ENCODE measurements at regions not wholly inside any gene's neighbourhood (a gene's known extent, or its start where the extent isn't known, plus 50 kb on each side); places are given as distances from the start of the nearest gene placed in this dataset.
A peak's percentile ranks its signal among the peaks of the same experiment; 100 is the strongest.
"Not testable (repeated sequence)": the region's sequence is repeated elsewhere in the genome, so short reads cannot be mapped to it uniquely, and the experiment has no call there.

DNA sequence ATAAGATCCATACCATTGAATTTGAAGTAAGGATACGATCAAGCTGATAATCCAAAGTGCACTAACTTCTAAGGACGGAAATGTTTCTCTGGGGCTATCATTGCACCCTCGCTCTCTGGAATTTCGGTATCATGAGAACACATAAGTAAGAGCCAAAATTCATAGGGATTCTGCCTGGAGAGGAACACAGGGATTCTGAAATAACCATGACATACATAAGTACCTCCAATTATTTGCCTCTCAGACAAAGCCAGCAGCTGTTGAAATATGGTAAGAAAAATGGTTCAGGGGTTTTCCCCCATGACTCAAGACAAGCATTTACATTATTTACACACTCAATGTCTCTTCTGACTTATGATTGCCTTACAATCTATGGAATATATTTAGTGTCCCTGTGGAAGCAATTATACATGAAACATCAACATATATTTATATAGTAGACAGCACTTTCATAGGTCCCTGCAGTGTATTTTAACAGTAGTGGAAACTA lies 1123.6 kb upstream of the SEL1L start:
- no peak for DNase-seq (ENCODE audit: low read depth in 2 of 3, low spot score in 1 of 3)

DNA sequence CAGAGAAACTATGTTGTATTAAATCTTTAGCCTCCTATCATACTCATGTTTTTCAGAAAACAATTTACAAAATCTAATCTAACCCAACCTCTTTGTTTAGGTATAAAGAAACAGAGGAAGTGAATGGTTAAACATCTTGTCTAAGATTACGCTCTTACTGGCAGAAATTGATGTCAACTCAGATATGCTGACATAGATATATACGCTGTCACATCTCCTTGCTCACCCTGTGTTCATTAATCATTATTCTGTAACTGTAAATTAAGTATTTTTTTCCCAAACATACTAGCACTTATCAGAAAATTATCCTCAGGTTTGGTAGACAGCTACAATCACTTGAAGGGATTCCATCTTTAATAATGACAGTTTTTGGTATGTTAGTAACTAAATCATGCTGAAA lies 1127.6 kb upstream of the SEL1L start:
- no peak for DNase-seq (ENCODE audit: low read depth in 2 of 3, low spot score in 1 of 3)

DNA sequence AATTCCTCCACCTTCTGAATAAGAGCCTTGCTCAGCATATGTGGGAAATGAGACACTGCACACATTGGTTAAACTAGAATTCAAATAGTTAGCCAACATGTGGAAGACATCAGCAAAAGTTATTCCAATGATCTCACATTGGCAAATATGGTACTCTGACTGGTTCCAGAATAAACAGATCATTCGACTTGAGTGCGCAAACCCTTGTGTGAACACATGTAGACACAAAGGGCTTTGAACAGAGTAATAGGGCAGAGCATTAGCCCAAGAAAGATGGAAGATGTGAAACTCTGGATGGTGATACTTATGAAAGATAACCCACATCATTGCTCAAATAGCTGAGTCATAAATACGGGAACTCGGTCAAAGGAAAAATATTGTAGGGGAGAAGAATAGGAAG lies 1133.4 kb upstream of the SEL1L start:
- DNase-seq (ENCODE audit: low read depth in 2 of 3, low spot score in 1 of 3): no peak

DNA sequence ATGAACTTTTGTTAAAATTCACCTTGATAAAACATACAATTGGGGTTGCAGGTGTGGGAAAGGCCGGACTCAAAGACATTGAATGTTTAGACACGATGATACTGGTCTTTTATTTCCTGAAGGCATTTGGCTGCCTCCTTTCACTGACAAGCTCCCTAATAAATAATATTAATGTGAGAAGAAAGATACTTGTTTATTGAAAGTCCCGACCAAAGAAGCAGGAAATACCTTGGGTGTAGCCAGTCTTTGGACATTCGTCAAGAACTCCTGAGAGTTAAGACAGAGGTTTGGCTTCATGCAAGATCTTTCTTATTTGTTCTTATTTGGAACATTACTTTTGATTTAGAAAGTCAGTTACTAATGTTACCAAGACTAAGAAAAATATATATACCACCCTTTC lies 1133.8 kb upstream of the SEL1L start:
- no peak for DNase-seq (ENCODE audit: low read depth in 2 of 3, low spot score in 1 of 3)

DNA sequence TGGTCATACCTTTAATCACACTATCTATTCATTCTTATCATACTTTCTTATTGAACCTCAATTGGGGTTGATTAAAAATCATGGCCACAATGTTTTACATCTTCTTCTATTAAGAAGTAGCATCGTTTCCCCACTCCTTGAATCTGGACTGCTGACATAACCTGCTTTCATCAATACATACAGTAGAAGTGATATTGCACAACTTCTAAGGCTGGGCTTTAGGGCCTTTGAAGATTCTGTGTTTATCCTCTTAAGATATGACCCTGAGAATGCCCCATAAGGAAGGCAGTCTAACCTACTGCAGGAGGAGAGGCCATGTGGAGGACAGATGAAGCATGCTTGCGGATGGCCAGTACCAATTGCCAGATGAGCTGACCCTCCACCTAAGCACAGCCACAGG lies 1142.8 kb upstream of the SEL1L start:
- DNase-seq (ENCODE audit: low read depth in 2 of 3, low spot score in 1 of 3): no peak

DNA sequence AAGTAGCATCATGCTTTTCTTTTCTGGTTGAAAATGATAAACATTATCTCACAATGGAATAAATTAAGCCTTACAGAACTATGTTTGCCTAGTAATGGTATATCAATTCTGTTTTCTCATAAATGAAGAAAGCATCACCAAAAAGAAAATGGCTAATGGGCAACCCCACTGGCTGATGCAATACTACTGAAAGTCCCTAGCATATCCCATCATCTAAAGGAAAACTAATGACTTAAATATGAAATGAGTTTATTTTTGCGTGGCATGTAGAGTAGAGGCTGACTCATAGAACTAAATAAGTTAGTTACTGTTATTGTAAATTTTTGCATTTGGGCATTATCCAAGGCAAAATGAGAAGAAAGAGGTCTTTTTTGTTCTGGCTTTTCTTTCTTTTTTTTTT lies 1156.3 kb upstream of the SEL1L start:
- DNase-seq (ENCODE audit: low read depth in 2 of 3, low spot score in 1 of 3): no peak

DNA sequence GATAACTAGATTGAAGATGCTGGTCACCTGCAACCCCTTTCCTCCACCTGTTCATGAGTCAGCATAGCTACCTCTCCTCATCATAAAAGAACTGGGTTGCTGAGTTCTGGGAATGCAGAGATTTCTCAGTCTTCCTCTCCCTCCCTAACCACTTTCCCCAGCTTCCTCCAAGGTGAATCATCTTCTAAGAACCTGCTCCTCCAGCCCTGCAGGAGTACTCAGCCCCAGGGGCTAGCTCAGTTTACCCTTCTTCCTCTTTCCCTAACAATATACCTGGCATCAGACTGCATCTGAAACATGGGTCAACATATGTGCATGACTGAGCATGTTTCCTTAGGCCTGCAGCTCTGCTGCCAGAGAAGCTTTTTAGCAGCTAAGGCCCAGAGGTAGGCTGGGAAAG lies 1157.5 kb upstream of the SEL1L start:
- not testable (repeated sequence) for DNase-seq (ENCODE audit: low read depth in 2 of 3, low spot score in 1 of 3)

DNA sequence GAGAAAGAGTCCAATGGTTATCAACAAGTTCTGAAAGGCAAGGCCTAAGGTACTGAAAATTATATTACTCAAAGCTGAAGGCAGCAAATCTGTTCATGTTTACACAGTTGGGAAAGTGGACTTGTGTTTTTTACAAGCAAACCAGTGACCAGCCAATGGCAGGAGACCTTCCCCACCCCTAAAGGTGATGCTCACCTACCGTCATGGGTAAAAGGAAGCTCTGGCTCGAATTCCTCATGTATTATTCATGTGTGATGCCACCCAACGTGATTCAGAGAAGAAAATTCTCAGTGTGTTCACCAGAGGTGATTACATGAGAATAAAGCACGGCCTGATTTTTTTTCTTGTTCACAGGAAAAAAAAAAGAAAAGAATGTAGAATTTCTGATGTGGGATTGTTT lies 1161.2 kb upstream of the SEL1L start:
- no peak for DNase-seq (ENCODE audit: low read depth in 2 of 3, low spot score in 1 of 3)

DNA sequence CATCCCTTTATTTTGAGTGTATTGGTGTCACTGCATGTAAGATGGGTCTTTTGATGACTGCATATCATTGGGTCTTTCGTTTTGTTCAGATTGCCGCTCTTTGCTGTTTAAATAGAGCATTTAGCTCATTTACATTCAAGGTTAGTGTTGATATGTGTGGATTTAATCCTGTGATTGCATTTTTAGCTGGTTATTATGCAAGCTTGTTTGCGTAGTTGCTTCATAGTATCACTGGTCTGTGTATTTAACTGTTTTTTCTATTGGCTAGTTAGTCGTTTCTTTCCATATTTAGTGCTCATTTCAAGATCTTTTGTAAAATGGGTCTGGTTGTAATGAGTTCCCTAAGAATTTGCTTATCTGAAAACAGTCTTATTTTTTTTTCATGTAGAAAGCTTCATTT lies 1170.6 kb upstream of the SEL1L start:
- no peak for DNase-seq (ENCODE audit: low read depth in 2 of 3, low spot score in 1 of 3)

DNA sequence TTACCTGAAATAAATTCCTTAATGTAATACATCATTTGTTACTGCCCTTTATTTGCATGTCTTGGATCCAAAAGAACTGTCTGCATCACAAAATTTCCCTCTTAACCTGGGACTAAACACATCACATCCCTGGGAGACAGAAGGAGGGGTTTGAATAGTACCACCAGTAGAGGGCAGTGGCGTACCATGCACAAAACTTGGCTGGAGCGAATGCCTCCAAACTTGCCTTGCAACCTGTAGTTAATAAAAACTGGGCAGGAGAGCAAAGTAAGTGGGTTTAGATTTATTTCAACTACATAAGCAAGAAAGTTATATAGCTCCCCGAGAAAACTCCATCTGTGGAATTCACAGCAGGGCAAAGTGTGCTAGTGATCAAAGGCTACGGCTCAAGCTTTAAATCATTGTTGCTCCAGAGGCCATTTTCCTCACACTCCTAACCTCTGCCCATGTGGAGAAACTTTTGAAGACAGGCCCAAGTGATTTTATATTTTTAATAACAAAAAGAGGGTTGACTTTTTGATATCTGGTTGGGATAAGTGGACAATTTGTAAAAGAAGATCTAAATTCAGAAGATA lies 1176.7 kb upstream of the SEL1L start:
- peak; percentile 3 to 27 (median 4) for DNase-seq (ENCODE audit: low read depth in 2 of 3, low spot score in 1 of 3)

DNA sequence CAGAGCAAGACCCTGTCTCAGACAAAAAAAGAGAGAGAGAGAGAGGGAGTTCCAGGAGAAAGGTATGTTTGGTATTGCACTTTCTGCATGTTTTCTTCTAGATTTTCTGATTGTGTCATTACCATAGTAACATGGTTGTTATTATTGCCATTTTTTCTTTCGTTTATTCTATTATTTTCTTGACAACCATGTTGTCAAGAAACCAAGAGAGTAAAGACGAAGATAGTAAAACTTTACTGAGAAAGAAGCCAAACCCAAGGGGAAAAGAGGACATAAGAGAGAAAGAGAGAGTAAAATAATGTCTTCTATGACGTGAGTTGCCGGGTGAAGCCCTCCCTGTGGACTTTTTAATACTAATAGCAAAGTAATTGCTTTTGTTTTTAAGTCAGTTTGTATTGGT lies 1186.0 kb upstream of the SEL1L start:
- DNase-seq (ENCODE audit: low read depth in 2 of 3, low spot score in 1 of 3): no peak

DNA sequence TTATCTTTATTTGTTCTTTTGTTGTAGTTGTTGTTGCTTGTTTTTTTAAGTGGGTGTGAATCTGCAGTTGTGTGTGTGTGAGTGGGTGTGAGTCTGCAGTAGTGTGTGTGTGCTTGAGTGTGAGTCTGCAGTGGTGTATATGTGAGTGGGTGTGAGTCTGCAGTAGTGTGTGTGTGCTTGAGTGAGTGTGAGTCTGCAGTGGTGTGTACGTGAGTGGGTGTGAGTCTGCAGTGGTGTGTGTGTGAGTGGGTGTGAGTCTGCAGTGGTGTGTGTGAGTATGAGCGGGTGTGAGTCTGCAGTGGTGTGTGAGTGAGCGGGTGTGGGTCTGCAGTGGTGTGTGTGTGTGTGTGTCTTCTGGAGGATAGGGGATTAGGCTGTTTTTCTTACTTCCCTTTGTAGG lies 1186.8 kb upstream of the SEL1L start:
- no peak for DNase-seq (ENCODE audit: low read depth in 2 of 3, low spot score in 1 of 3)

DNA sequence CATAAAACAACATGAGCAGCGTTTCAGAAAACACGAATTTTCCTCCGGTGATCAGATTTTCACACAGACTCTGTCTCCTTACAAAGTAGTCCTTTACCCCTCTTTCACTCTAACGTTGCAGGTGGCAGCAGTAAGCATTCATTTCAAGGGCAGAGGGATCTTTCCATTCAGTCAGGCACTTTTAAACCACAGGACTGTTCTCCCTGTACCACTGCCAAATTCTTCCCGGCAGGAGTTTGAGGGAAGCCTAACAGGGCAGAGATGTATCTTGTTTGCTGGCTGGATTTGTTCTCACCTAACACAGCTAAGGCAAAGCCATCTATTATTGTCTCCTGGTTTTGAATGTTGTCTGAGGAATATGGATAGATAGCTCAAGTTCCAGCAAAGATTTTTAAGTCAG lies 1187.3 kb upstream of the SEL1L start:
- DNase-seq (ENCODE audit: low read depth in 2 of 3, low spot score in 1 of 3): no peak

DNA sequence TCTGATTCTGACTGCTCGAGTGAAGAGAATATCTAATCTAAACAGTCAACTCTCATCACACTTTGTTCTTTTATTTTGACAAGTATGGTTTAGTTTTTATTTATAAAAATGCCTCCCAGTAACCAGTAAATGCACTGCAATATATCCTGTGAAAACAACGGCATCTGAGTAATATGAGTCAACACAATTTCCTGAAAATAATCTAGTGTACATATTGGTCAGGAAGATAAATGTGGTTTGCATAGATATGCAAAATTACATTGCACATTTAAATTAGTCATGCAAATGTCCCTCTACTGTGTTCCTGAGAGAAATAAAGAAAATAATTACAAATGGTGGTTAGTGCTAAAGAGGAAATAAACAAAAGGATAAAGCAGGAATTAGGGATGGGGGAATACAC lies 1190.7 kb upstream of the SEL1L start:
- no peak for DNase-seq (ENCODE audit: low read depth in 2 of 3, low spot score in 1 of 3)

DNA sequence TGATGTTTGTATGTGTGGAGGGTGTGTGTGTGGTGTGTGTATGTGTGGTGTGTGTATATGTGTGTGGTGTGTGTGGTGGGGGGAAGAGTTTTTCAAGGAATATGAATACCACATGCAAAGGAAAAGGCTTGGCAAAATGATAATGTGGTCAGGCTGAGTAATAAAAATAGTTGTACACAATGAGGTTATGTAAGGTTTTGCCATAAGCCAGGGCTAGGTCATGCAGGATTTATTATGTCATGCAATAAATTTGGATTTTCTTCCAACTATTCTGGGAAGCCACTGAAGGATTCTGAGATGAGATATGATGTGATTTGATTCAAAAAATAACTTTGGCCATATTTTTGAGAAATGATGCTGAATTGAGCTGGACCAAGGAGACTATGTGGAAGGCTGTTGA lies 1191.6 kb upstream of the SEL1L start:
- no peak for DNase-seq (ENCODE audit: low read depth in 2 of 3, low spot score in 1 of 3)

DNA sequence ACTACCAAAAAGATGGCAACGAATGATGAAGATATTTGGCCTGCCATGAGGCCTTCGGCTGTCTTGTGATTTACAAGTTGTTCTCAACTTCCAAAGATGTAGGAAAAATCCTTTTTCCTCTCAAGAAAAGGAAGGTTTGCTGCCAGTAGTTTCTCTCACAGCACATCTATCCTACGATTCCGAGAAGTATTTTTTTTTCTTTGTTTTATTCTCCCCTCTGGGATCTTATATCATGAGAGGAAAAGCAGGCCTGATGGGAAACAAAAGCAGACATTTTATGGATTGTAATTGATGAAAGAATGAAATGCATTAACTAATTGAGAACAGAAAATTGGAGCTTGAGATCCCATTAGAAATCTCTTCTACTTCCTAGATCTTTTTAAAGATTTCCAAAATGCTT lies 1197.9 kb upstream of the SEL1L start:
- DNase-seq (ENCODE audit: low read depth in 2 of 3, low spot score in 1 of 3): no peak

DNA sequence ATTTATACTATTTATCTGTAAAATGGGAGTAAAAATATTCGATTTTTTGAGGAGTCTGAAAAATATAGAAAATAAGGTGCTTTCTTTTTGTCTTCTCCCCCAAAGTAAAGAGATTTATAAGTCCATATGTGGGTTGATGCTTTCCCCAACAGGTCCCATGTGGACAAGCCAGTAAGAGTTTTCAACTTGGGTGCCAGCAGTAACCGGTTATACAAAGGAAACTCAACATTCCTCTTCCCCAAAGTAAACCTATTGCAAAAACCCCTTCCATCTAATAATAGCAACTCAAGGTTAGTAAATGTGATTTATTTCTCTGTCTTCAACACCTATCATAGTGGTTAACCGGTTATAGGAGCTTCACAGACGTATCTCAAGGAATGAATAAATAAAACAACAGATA lies 1206.9 kb upstream of the SEL1L start:
- DNase-seq (ENCODE audit: low read depth in 2 of 3, low spot score in 1 of 3): no peak

DNA sequence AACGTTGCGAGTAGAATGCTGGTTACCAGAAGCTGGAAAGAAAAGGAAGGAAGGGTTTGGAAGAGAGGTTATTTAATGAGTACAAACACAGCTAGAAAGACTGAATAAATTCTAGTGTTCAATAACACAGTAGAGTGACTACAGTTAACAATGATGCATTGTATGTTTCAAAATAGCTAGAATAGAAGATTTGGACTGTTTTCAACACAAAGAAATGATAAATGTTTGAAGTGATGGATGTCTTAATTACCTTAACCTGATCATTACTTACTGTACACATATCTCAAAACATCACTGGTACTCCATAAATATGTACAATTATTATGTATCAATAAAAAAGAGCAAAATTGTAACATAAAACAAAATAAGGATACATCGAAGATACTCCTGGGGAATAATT lies 1221.8 kb upstream of the SEL1L start:
- no peak for DNase-seq (ENCODE audit: low read depth in 2 of 3, low spot score in 1 of 3)

DNA sequence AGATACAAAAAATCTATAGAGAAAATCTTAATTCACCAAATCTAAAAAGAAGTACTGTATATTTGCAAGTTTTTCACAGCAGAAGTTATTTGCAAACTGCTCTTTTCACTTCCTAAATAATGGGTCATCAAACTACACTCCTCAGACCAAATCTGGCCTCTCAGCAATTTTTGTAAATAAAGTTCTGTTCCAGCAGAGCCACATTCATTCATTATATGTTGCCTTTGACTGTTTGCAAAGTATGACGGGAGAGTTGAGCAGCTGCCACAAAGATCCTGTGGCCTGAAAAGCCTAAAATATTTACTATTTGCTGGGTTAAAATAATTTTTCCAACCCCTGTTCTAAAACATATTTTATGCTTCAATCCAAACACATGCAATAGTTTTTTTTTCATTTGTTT lies 1222.3 kb upstream of the SEL1L start:
- no peak for DNase-seq (ENCODE audit: low read depth in 2 of 3, low spot score in 1 of 3)

DNA sequence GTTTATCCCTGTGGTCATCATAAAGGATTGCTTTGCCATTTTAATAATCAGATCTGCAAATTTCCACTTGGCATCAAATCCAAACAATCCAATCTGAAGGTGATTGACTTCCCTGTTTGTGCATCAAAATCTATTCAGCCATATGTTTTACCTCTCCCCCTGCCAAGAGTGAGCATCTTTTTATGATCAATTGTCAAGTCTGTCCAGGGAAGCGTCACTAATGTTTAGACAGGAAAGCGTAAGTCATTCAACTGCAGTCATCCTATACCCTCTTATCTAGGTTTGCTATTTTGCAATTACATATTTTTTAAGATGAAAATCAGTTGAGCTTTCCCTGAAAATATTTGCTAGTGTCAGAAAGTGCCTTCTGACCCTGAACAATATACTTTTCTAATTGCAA lies 1224.1 kb upstream of the SEL1L start:
- DNase-seq (ENCODE audit: low read depth in 2 of 3, low spot score in 1 of 3): no peak

DNA sequence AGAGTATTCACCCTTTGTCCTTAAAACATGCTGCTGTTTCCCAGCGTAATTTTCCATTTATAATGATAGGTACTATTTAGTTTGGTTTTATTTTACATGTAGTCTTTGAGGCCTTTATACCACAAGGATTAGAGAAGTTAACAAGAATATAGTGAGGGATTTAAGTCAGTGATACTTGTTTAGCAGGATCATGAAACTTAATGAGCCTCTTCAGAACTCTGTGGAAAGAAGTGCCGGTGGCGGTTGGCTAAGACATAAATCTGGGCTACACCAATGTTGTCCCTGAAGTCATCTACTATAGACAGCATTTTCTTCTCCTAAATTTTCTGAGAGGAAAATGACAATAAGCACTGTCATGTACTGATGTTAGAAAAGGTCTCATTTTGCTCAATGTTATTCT lies 1226.0 kb upstream of the SEL1L start:
- no peak for DNase-seq (ENCODE audit: low read depth in 2 of 3, low spot score in 1 of 3)

DNA sequence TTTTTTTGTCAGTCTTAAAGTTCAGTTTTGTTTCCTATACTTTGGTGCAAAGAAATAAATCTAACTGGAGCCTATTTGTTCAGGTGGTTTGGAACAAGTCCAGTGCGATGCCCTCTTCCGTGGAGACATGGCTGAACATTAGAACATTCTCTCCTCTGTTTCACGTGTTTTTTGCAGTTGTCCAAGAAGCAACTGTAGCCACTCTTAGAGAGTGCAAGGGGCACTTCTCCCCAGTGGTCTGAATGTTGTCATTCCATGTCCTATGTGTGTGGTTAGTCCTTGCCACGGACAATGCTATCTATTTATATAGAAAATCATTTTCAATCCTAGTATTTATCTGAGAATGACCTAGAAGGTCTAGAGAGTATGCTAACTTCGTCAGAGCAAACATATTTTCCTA lies 1232.5 kb upstream of the SEL1L start:
- DNase-seq (ENCODE audit: low read depth in 2 of 3, low spot score in 1 of 3): no peak

DNA sequence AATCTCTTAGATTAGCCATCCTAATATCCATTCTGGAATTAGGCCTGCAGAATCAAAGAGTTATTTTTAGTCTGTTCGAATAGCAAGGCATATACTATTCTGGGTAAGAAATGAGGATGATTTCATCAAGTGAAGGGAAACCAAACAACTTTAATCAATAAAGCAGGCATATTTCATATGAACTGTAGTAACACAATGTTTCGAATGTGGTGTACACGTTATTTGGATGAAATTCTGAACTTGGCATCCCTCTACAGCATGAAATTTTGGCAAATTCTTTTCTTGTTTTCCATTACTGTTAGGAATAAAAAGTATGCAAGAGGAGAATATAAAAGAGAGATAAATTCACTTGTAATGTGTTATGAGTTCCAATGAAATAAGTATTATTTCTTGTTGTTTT lies 1233.3 kb upstream of the SEL1L start:
- DNase-seq (ENCODE audit: low read depth in 2 of 3, low spot score in 1 of 3): no peak

DNA sequence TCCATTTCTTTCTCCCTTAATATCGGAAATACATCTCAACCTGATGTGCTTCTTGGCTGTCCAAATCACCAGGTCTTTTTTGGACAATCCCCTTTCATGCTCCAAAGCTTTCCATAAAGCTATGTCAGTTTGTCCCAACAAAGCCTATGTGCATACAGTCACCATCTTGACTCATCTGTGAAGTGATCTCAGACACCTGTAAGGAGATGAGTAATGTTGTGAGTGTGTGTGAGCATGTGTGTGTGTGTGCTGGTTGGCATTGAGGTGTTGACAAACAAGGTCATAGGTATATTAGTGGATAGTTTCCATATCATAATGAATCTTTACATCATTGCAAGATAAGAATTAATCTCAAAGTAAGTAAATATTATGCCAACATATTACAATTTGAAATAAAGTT lies 1243.3 kb upstream of the SEL1L start:
- DNase-seq (ENCODE audit: low read depth in 2 of 3, low spot score in 1 of 3): no peak
